ENCODE measurements at regions not wholly inside any gene's neighbourhood (a gene's known extent, or its start where the extent isn't known, plus 50 kb on each side); places are given as distances from the start of the nearest gene placed in this dataset.

DNA sequence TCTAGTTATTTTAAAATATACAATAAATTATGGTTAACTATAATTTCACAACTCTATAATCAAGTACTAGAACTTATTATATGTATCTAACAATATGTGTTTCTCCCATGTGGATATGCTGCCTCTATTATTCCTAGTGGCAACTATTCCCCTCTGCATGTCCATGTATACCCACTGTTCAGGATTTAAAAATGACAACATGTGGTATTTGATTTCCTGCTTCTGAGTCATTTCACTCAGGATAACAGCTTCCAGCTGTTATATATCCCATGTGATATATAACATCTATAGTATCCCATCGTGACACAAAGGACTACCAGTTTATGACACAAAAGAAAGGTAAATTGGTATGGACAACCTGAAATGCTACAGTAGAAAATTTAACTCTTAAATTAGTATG lies 167.4 kb upstream of the TACR3 start:
- TF ChIP-seq CTCF (IDR thresholded peaks at IDR 0.05; ENCODE audit: insufficient read depth, low read depth, low read length, missing control alignments) = no peak
- DNase-seq (ENCODE audit: low read depth) = no peak
- H3K4me3 ChIP-seq (ENCODE audit: low read depth, low read length) = no peak overlapping the region

- no peak for TF ChIP-seq CTCF (IDR thresholded peaks at IDR 0.05; ENCODE audit: insufficient read depth, low read depth, low read length, missing control alignments)
- no peak for DNase-seq (ENCODE audit: low read depth)
- no peak overlapping the region for H3K4me3 ChIP-seq (ENCODE audit: low read depth, low read length)
Observed at GRCh38 chr4:103885152-103885551, 165.4 kb upstream of the TACR3 start.

GRCh38 chr4:103867311-103867710 lies 147.5 kb upstream of the TACR3 start:
- no peak for DNase-seq (ENCODE audit: low read depth)
- H3K4me3 ChIP-seq (ENCODE audit: low read depth, low read length) = no peak overlapping the region
- TF ChIP-seq CTCF (IDR thresholded peaks at IDR 0.05; ENCODE audit: insufficient read depth, low read depth, low read length, missing control alignments) = no peak

- no peak for TF ChIP-seq CTCF (IDR thresholded peaks at IDR 0.05; ENCODE audit: insufficient read depth, low read depth, low read length, missing control alignments)
- H3K4me3 ChIP-seq (ENCODE audit: low read depth, low read length) = no peak overlapping the region
- DNase-seq (ENCODE audit: low read depth) = no peak
Observed at GRCh38 chr4:103853627-103854026, 133.8 kb upstream of the TACR3 start.

GRCh38 chr4:103853146-103853545 lies 133.4 kb upstream of the TACR3 start:
- DNase-seq (ENCODE audit: low read depth) = no peak
- no peak overlapping the region for H3K4me3 ChIP-seq (ENCODE audit: low read depth, low read length)
- no peak for TF ChIP-seq CTCF (IDR thresholded peaks at IDR 0.05; ENCODE audit: insufficient read depth, low read depth, low read length, missing control alignments)

DNA sequence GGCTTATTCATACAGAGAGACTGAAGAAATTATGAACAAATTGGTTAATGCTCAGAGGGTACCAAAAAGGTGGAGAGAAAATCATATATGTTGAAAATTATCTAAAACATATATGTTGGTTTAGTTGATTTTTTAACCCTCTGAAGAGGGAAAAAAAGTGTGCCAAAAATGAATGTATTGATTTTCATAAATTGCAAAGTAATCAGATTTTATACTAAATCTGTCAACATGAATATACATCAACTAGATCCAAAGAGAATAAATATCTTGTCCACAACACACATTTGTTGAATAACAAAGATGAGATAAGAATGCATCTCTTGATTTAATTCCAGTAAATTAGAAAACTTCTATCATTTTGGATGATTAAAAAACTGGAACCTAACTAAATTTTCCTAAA lies 125.3 kb upstream of the TACR3 start:
- no peak overlapping the region for H3K4me3 ChIP-seq (ENCODE audit: low read depth, low read length)
- no peak for DNase-seq (ENCODE audit: low read depth)
- no peak for TF ChIP-seq CTCF (IDR thresholded peaks at IDR 0.05; ENCODE audit: insufficient read depth, low read depth, low read length, missing control alignments)

DNA sequence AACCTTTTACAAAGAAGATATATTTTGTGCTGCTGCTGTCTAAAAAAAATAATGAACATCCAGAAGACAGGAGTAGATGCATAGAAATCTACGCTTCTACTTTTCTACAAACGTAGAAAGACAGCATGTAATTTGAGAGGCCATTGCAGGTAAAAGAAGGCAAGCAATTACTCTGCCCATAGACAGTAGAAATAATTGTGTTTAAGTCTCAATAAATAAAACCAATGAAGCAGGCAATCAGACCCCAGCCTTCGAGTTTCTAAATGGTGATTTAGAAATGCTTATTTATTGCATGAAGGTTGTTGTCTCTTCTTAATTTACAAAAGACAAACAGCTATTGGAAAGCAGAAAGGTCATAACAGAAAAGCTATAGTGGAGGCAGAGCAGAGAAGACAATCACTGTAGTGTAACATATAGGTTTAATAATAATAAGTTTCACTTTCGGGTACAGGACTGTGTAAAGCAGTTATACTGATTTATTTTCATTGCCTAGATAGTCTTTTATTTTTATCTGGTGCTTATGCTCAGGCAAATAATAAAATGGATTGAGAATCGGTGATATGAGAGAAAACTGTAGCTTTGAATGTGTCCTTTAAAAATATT lies 123.0 kb upstream of the TACR3 start:
- no peak for DNase-seq (ENCODE audit: low read depth)
- TF ChIP-seq CTCF (IDR thresholded peaks at IDR 0.05; ENCODE audit: insufficient read depth, low read depth, low read length, missing control alignments) = no peak

More for the DNA sequence above, 123.0 kb upstream of the TACR3 start:
- H3K4me3 ChIP-seq (ENCODE audit: low read depth, low read length) = no peak overlapping the region
